ENCODE measurements at regions not wholly inside any gene's neighbourhood (a gene's known extent, or its start where the extent isn't known, plus 50 kb on each side); places are given as distances from the start of the nearest gene placed in this dataset.
"Not testable (repeated sequence)": the region's sequence is repeated elsewhere in the genome, so short reads cannot be mapped to it uniquely, and the experiment has no call there.

- no peak for DNase-seq (ENCODE audit: low read depth)
- Histone ChIP-seq H3K27me3 (ENCODE audit: control insufficient read depth, insufficient read depth, low read length) (no peaks in the 10 kb centered on the region), H3K36me3 (ENCODE audit: control insufficient read depth, insufficient read depth, low read length) (no peaks in the 10 kb centered on the region), H3K4me3 (ENCODE audit: low read depth, low read length) (no peak overlapping the region)
- ChIA-PET POLR2A (no interaction called here), CTCF (no interaction called here)
- no peak for TF ChIP-seq CTCF (IDR thresholded peaks at IDR 0.05; ENCODE audit: insufficient read depth, low read depth, low read length)
Observed at GRCh38 chr5:130295235-130295634, 391.0 kb downstream of the CHSY3 start.

DNA sequence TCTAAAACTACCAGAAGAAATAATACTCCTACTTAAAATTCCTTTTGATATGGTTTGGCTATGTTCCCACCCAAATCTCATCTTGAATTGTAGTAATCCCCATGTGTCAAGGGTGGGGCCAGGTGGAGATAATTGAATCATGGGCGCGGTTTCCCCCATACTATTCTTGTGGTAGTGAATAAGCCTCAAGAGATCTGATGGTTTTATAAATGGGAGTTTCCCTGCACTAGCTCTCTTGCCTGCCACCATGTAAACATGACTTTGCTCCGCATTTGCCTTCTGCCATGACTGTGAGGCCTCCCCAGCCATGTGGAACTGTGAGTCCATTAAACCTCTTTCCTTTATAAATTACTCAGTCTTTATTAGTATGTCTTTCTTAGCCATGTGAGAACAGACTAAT is 390.5 kb downstream of the CHSY3 start:
- POLR2A ChIA-PET; H3K27me3 ChIP-seq (ENCODE audit: control insufficient read depth, insufficient read depth, low read length); DNase-seq (ENCODE audit: low read depth); H3K36me3 ChIP-seq (ENCODE audit: control insufficient read depth, insufficient read depth, low read length); CTCF ChIA-PET; H3K4me3 ChIP-seq (ENCODE audit: low read depth, low read length): not testable (repeated sequence)

- Histone ChIP-seq H3K27me3 (ENCODE audit: control insufficient read depth, insufficient read depth, low read length) (no peaks in the 10 kb centered on the region), H3K4me3 (ENCODE audit: low read depth, low read length) (no peak overlapping the region), H3K36me3 (ENCODE audit: control insufficient read depth, insufficient read depth, low read length) (no peaks in the 10 kb centered on the region)
- POLR2A ChIA-PET, result no interaction called here
- CTCF ChIA-PET, result no interaction called here
- DNase-seq (ENCODE audit: low read depth), result no peak
- no peak for TF ChIP-seq CTCF (IDR thresholded peaks at IDR 0.05; ENCODE audit: insufficient read depth, low read depth, low read length)
Observed at GRCh38 chr5:130290219-130290618, 386.0 kb downstream of the CHSY3 start.

DNA sequence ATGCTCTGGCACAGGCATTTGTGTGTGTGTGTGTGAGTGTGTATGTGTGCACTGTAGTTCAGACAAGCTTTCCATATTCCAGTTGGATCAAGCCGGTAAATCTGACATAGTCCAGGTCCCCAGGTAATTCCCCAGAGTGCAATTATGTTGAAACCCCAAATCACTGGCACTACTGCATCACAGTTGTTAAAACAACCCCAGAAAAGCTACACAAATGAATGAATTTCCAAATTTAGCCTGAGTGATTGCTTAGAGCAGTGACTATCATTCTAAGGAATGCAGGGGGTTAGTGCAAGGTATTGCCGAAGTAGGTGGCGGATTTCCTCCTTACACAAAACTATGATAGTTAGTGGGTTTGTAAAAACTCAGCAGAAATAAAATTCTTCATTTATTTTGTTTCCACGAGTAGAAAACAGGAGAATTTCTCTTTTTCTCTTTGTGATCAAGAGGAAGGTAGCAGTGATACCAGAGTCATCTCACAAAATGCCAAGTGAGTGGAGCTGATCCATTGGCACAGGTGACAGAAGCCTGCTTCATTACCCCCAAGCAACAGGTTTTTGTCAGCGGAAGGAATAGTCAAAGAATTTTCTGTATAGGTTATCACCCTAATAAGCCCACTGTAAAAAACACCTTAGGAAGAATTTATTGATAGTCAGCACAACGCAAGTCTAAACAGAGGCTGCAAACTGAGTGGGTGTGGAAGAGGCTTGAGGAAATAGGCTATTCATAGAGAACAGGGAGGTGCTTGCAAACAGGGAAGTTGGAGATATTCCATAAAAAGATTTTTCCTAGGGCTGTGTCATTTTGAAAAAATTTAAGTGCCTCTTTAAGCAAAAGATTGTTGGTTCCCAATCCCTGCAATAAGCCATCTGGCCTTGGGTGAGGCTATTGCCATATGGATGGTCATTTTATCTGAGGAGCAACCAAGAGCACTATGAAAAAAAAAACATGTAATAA is 385.1 kb downstream of the CHSY3 start:
- no peak for TF ChIP-seq CTCF (IDR thresholded peaks at IDR 0.05; ENCODE audit: insufficient read depth, low read depth, low read length)
- ChIA-PET CTCF (no interaction called here), POLR2A (no interaction called here)
- Histone ChIP-seq H3K36me3 (ENCODE audit: control insufficient read depth, insufficient read depth, low read length) (no peaks in the 10 kb centered on the region), H3K27me3 (ENCODE audit: control insufficient read depth, insufficient read depth, low read length) (no peaks in the 10 kb centered on the region), H3K4me3 (ENCODE audit: low read depth, low read length) (no peak overlapping the region)
- DNase-seq (ENCODE audit: low read depth), result peak; percentile 25

DNA sequence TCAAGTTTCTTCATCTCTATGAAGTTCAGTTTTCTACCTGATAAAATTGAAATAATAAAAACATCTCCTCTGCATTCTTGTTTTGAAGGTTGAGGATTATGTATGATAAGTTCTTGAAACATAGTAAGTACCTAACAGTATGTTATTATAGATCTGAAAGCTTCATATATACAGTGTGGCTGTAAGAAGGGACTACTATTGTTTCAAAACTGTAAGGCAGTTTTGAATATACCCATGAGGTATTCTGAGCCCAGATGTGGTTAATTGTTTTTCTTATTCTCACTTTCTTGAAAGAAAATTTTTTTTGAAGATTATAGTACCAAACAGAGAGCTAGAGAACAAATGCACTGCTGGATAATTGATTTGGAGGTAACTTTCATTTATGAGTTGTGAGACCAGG is 383.2 kb downstream of the CHSY3 start:
- no peak for TF ChIP-seq CTCF (IDR thresholded peaks at IDR 0.05; ENCODE audit: insufficient read depth, low read depth, low read length)
- POLR2A ChIA-PET, result no interaction called here
- Histone ChIP-seq H3K4me3 (ENCODE audit: low read depth, low read length) (no peak overlapping the region), H3K27me3 (ENCODE audit: control insufficient read depth, insufficient read depth, low read length) (no peaks in the 10 kb centered on the region), H3K36me3 (ENCODE audit: control insufficient read depth, insufficient read depth, low read length) (no peaks in the 10 kb centered on the region)
- no peak for DNase-seq (ENCODE audit: low read depth)
- CTCF ChIA-PET, result interaction anchor here (0.6 kb wide), 1 partner anchor 173 kb away, joined by 3 read pairs; no protein-coding TSS in a partner anchor

GRCh38 chr5:130286971-130287370 is 382.7 kb downstream of the CHSY3 start:
- DNase-seq (ENCODE audit: low read depth), result peak; percentile 12
- CTCF ChIA-PET, result no interaction called here
- Histone ChIP-seq H3K27me3 (ENCODE audit: control insufficient read depth, insufficient read depth, low read length) (no peaks in the 10 kb centered on the region), H3K4me3 (ENCODE audit: low read depth, low read length) (no peak overlapping the region), H3K36me3 (ENCODE audit: control insufficient read depth, insufficient read depth, low read length) (no peaks in the 10 kb centered on the region)
- POLR2A ChIA-PET, result no interaction called here
- TF ChIP-seq CTCF (IDR thresholded peaks at IDR 0.05; ENCODE audit: insufficient read depth, low read depth, low read length), result no peak
